AG04449 (cell line): ENCODE measurements at regions not wholly inside any gene's neighbourhood (a gene's known extent, or its start where the extent isn't known, plus 50 kb on each side); places are given as distances from the start of the nearest gene placed in this dataset.

Source experiments
- CTCF ChIA-PET: fragments of 350-600 bp; formaldehyde crosslinking; extraction: SDS; loops from one replicate; lab custom pipeline; 2021; ENCODE audit warnings: antibody characterized with exemption; lab: Yijun Ruan, JAX
- POLR2A ChIA-PET: fragments of 400-600, 350-600 bp; formaldehyde crosslinking; extraction: SDS; loops from one replicate; lab custom pipeline; 2020; ENCODE audit warnings: antibody characterized with exemption, inconsistent platforms; lab: Yijun Ruan, JAX
- DNase-seq: peaks from one replicate; pipeline ENCODE4 v3.0.0-alpha.2; 2010; ENCODE audit warnings: low read depth, low spot score
- H3K4me3 ChIP-seq: 2 replicates; pipeline ENCODE4 v1.5.1; 2011; ENCODE audit warnings: low read depth, mild to moderate bottlenecking, control low read depth, low read length
- CTCF ChIP-seq: IDR thresholded peaks from one replicate; pipeline ENCODE4 v1.5.1; 2011; ENCODE audit warnings: mild to moderate bottlenecking, moderate library complexity, low read length, control low read depth, inconsistent platforms; ENCODE audit not compliant: insufficient read depth; ENCODE audit errors: missing control alignments

GRCh38 chr6:81565071-81565470 lies 187.4 kb downstream of the TENT5A start:
- no peak overlapping the region for H3K4me3 ChIP-seq
- TF ChIP-seq CTCF = no peak
- POLR2A ChIA-PET = no interaction called here
- CTCF ChIA-PET = interaction anchor here (1.0 kb wide), 1 partner anchor 10 kb away, joined by 4 read pairs; no protein-coding TSS in a partner anchor
- no peak for DNase-seq

- TF ChIP-seq CTCF = no peak
- POLR2A ChIA-PET = no interaction called here
- no peak for DNase-seq
- no peak overlapping the region for H3K4me3 ChIP-seq
- CTCF ChIA-PET = interaction anchor here (1.0 kb wide), 1 partner anchor 9 kb away, joined by 4 read pairs; no protein-coding TSS in a partner anchor
Observed at GRCh38 chr6:81564470-81565068, 187.9 kb downstream of the TENT5A start.

- H3K4me3 ChIP-seq = no peak overlapping the region
- POLR2A ChIA-PET = no interaction called here
- CTCF ChIA-PET = interaction anchor here (0.6 to 1.3 kb wide), 3 partner anchors 13 to 1348 kb away, joined by 3 read pairs; no protein-coding TSS in a partner anchor
- no peak for TF ChIP-seq CTCF
- peak; percentile 64 for DNase-seq
Observed at GRCh38 chr6:81562169-81562568, 190.3 kb downstream of the TENT5A start.

- ChIA-PET CTCF (interaction anchor here (0.6 to 1.3 kb wide), 4 partner anchors 13 to 1347 kb away, joined by 3 read pairs; no protein-coding TSS in a partner anchor), POLR2A (interaction anchor here (0.7 kb wide), 1 partner anchor 144 kb away, joined by 3 read pairs; no protein-coding TSS in a partner anchor)
- no peak overlapping the region for H3K4me3 ChIP-seq
- no peak for TF ChIP-seq CTCF
- DNase-seq = no peak
Observed at GRCh38 chr6:81561731-81562130, 190.8 kb downstream of the TENT5A start.

GRCh38 chr6:81561071-81561564 lies 191.4 kb downstream of the TENT5A start:
- no peak for TF ChIP-seq CTCF
- DNase-seq = no peak
- POLR2A ChIA-PET = interaction anchor here (0.7 kb wide), 1 partner anchor 143 kb away, joined by 3 read pairs; no protein-coding TSS in a partner anchor
- no peak overlapping the region for H3K4me3 ChIP-seq
- CTCF ChIA-PET = interaction anchor here (0.6 to 1.3 kb wide), 4 partner anchors 14 to 1347 kb away, joined by 3 read pairs; no protein-coding TSS in a partner anchor

- POLR2A ChIA-PET = no interaction called here
- DNase-seq = no peak
- no peak for TF ChIP-seq CTCF
- CTCF ChIA-PET = no interaction called here
- no peak overlapping the region for H3K4me3 ChIP-seq
Observed at GRCh38 chr6:81557811-81558210, 194.7 kb downstream of the TENT5A start.
